ENCODE measurements at regions not wholly inside any gene's neighbourhood (a gene's known extent, or its start where the extent isn't known, plus 50 kb on each side); places are given as distances from the start of the nearest gene placed in this dataset.

DNA sequence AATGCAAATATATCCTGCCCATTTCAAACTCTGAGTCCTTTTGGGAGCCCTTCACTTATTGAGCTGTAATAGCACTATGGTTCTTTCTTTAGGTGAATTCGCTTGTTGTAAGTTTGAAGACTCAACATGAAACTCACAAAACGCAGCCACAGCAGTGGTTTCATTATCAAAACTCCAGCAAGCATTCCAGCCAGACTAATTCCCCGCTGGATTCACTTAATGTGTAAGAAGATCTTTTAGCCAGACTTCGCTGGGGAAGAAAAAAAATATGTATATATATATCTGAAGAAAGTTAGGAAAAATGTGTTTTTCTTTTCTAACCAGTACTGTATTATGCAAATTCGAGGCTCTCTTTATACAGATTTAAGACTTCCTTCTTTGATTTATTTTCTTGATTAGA, 241.1 kb downstream of the WNT5A start:
- peak; percentile 80 for DNase-seq
- no peaks in the 10 kb centered on the region for H3K27me3 ChIP-seq (ENCODE audit: control insufficient read depth, insufficient read depth, low read length)
- H3K36me3 ChIP-seq (ENCODE audit: control insufficient read depth, insufficient read depth, low read length) = no peaks in the 10 kb centered on the region
- peaks cover 2% of the 10 kb centered on the region for H3K9me3 ChIP-seq (replicated peaks; ENCODE audit: control insufficient read depth, low read depth, low read length)
- H3K27ac ChIP-seq (ENCODE audit: low read length) = no peak overlapping the region
- H3K4me3 ChIP-seq (ENCODE audit: low read length) = no peak overlapping the region
- H3K4me1 ChIP-seq (ENCODE audit: control insufficient read depth, insufficient read depth, low read length) = no peaks in the 10 kb centered on the region
- no CpG with 5 or more reads among the region's 5 CpGs for whole genome bisulfite sequencing (ENCODE audit: insufficient coverage)

DNA sequence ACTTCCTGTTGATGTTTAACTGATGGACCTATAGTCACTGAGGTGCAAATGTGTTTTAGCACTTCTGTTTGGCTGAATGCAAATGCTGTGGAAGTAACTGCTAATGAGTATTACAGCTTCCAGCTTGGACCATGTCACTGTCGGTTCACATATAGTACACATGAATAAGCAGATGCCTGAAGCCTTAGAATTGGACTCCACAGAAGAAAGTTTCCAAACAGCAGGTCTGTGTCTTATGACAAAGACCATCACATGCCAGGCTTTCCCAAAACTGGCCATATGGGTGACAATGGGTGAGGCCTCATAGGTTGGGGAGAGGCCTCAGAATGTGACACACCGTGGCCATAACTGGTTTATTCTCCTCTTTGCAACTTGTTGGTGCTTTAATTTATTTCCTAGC, 241.8 kb downstream of the WNT5A start:
- H3K36me3 ChIP-seq (ENCODE audit: control insufficient read depth, insufficient read depth, low read length) = no peaks in the 10 kb centered on the region
- H3K27me3 ChIP-seq (ENCODE audit: control insufficient read depth, insufficient read depth, low read length) = no peaks in the 10 kb centered on the region
- peaks cover 2% of the 10 kb centered on the region for H3K9me3 ChIP-seq (replicated peaks; ENCODE audit: control insufficient read depth, low read depth, low read length)
- DNase-seq = peak; percentile 32
- H3K4me3 ChIP-seq (ENCODE audit: low read length) = no peak overlapping the region
- H3K27ac ChIP-seq (ENCODE audit: low read length) = no peak overlapping the region
- WGBS (ENCODE audit: insufficient coverage) = 57% methylated on average over 1 of the region's 2 CpGs
- H3K4me1 ChIP-seq (ENCODE audit: control insufficient read depth, insufficient read depth, low read length) = no peaks in the 10 kb centered on the region

DNA sequence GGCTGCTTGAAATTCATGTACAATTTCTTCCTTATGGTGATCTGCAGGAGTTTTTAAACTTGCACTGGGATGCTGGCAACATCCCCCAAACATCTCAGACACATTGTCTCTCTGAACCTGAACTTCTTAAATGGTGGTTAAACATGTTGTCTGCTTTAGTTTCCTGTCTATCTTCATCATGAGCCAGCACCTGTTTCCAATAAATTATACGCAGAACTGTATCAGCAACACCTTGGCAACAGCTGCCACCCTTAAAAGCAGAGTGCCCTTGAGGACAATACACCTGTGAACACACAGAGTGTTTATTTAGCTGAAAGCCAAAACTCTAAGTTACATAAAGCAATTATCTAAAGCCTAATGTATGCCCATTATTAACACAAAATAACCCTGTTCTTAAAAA, 242.9 kb downstream of the WNT5A start:
- WGBS (ENCODE audit: insufficient coverage) = 60% methylated on average over 1 of the region's 1 CpG
- H3K27me3 ChIP-seq (ENCODE audit: control insufficient read depth, insufficient read depth, low read length) = no peaks in the 10 kb centered on the region
- H3K4me3 ChIP-seq (ENCODE audit: low read length) = no peak overlapping the region
- H3K27ac ChIP-seq (ENCODE audit: low read length) = no peak overlapping the region
- no peaks in the 10 kb centered on the region for H3K4me1 ChIP-seq (ENCODE audit: control insufficient read depth, insufficient read depth, low read length)
- H3K36me3 ChIP-seq (ENCODE audit: control insufficient read depth, insufficient read depth, low read length) = no peaks in the 10 kb centered on the region
- peak; percentile 5 for DNase-seq
- H3K9me3 ChIP-seq (replicated peaks; ENCODE audit: control insufficient read depth, low read depth, low read length) = no peaks in the 10 kb centered on the region

DNA sequence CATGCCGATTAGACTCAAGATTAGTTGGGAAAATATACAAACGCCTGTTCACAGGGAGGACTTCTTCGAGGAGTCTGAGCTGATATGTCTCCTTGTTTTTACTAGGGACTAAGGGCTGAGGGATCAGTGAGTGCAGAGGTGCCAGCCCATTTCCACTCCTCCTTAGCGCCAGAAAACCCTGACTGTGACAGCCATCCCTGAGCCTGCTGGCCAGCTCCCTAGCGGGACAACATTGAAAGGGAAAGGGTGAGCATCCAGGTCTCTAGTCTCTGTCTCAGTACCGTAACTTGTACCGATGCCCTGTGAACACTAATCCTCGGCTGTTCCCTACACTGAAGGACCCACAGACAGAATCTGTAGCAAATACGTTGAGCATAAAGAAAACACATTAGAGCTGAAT, 243.4 kb downstream of the WNT5A start:
- Histone ChIP-seq H3K9me3 (replicated peaks; ENCODE audit: control insufficient read depth, low read depth, low read length) (no peaks in the 10 kb centered on the region), H3K27ac (ENCODE audit: low read length) (no peak overlapping the region), H3K4me3 (ENCODE audit: low read length) (no peak overlapping the region), H3K36me3 (ENCODE audit: control insufficient read depth, insufficient read depth, low read length) (no peaks in the 10 kb centered on the region), H3K4me1 (ENCODE audit: control insufficient read depth, insufficient read depth, low read length) (no peaks in the 10 kb centered on the region), H3K27me3 (ENCODE audit: control insufficient read depth, insufficient read depth, low read length) (no peaks in the 10 kb centered on the region)
- no peak for DNase-seq
- WGBS (ENCODE audit: insufficient coverage) = 56% methylated on average over 6 of the region's 9 CpGs

DNA sequence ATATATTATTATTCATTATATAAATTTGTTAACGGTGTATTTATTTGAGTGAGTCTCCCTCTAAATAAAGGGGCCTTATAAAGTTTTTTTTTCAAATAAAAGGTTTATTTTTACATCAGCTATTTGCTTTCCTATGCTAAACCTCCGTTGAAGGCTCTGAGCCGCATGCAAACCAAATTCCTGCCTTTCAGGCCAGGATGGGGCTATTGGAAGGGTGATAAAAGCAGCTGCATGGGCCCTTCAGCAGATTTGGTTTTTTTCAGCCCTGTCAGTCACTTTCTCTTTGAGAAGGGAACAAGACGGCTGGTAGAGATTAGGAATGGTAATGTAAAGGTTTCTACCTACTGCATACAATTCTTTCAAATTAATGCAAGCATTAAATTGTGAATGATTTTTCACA, 244.2 kb downstream of the WNT5A start:
- WGBS (ENCODE audit: insufficient coverage) = no CpG with 5 or more reads among the region's 4 CpGs
- Histone ChIP-seq H3K9me3 (replicated peaks; ENCODE audit: control insufficient read depth, low read depth, low read length) (no peaks in the 10 kb centered on the region), H3K4me1 (ENCODE audit: control insufficient read depth, insufficient read depth, low read length) (no peaks in the 10 kb centered on the region), H3K36me3 (ENCODE audit: control insufficient read depth, insufficient read depth, low read length) (no peaks in the 10 kb centered on the region), H3K27ac (ENCODE audit: low read length) (no peak overlapping the region), H3K27me3 (ENCODE audit: control insufficient read depth, insufficient read depth, low read length) (no peaks in the 10 kb centered on the region), H3K4me3 (ENCODE audit: low read length) (no peak overlapping the region)
- DNase-seq = no peak

DNA sequence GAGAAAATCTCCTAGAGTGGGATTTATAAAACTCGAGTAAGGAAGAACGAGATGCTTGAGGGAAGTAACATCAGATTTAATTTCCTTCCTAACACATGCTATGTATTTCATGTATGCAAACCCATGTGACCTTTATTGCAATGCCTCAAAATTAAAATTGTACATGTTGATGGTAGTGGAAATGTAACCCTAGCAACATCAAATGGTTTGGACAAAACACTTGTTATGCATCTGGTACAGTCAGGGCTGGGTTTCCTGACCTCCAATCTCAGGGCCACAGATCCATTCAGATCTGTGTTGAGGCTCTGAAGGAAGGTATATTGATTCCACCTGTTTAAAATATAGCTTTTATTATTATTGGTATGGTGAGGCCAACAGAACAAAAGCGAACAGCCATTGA, 246.0 kb downstream of the WNT5A start:
- Histone ChIP-seq H3K27me3 (ENCODE audit: control insufficient read depth, insufficient read depth, low read length) (no peaks in the 10 kb centered on the region), H3K4me3 (ENCODE audit: low read length) (no peak overlapping the region), H3K4me1 (ENCODE audit: control insufficient read depth, insufficient read depth, low read length) (no peaks in the 10 kb centered on the region), H3K9me3 (replicated peaks; ENCODE audit: control insufficient read depth, low read depth, low read length) (no peaks in the 10 kb centered on the region), H3K36me3 (ENCODE audit: control insufficient read depth, insufficient read depth, low read length) (no peaks in the 10 kb centered on the region), H3K27ac (ENCODE audit: low read length) (no peak overlapping the region)
- 47% methylated on average over 1 of the region's 3 CpGs for WGBS (ENCODE audit: insufficient coverage)
- DNase-seq = no peak

DNA sequence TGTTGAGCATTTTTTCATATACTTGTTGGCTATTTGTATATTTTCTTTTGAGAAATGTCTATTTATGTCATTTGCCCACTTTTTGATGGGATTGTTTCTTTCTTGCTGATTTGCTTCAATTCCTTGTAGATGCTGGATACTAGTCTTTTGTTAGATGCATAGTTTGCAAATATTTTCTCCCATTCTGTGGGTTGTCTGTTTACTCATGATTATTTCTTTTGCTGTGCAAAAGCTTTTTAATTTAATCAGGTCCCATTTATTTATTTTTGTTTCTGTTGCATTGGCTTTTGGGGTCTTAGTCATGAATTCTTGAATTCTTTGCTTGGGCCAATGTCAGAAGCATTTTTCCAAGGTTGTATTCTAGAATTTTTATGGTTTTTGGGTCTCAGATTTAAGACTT, 251.7 kb downstream of the WNT5A start:
- no peaks in the 10 kb centered on the region for H3K4me1 ChIP-seq (ENCODE audit: control insufficient read depth, insufficient read depth, low read length)
- no peak for DNase-seq

DNA sequence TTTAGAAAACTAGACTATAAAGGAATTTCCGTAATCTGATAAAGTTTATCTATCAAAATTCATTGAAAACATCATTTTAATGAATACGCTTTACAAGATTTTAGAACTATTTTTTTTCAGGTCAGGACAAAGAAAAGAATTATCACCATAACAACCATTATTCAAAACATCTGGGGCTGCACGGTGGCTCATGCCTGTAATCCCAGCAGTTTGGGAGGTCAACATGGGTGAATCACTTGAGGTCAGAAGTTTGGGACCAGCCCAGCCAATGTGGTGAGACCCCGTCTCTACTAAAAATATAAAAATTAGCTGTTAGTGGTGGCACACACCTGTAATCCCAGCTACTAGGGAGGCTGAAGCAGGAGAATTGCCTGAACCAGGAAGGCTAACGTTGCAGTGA, 260.4 kb downstream of the WNT5A start:
- Histone ChIP-seq H3K4me1 (ENCODE audit: control insufficient read depth, insufficient read depth, low read length) (no peaks in the 10 kb centered on the region), H3K36me3 (ENCODE audit: control insufficient read depth, insufficient read depth, low read length) (no peaks in the 10 kb centered on the region), H3K27me3 (ENCODE audit: control insufficient read depth, insufficient read depth, low read length) (no peaks in the 10 kb centered on the region), H3K9me3 (replicated peaks; ENCODE audit: control insufficient read depth, low read depth, low read length) (no peaks in the 10 kb centered on the region), H3K4me3 (ENCODE audit: low read length) (no peak overlapping the region), H3K27ac (ENCODE audit: low read length) (no peak overlapping the region)
- no peak for DNase-seq
- no CpG with 5 or more reads among the region's 5 CpGs for WGBS (ENCODE audit: insufficient coverage)

More for the DNA sequence above, 251.7 kb downstream of the WNT5A start:
- Histone ChIP-seq H3K9me3 (replicated peaks; ENCODE audit: control insufficient read depth, low read depth, low read length) (no peaks in the 10 kb centered on the region), H3K36me3 (ENCODE audit: control insufficient read depth, insufficient read depth, low read length) (no peaks in the 10 kb centered on the region), H3K4me3 (ENCODE audit: low read length) (no peak overlapping the region), H3K27me3 (ENCODE audit: control insufficient read depth, insufficient read depth, low read length) (no peaks in the 10 kb centered on the region), H3K27ac (ENCODE audit: low read length) (no peak overlapping the region)

DNA sequence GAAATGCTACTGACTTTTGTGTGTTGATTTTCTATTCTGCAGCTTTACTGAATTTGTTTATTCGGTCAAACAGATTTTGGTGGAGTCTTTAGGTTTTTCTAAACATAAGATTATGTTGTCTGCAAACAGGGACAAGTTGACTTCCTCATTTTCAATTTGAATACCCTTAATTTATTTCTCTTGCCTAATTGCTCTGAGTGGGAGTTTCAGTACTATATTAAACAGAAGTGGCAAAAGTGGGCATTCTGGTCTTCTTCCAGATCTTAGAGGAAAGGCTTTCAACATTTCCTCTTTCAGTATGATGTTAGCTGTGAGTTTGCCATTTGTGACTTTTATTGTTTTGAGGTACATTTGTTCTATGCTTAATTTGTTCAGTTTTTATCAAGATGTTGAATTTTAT, 268.5 kb downstream of the WNT5A start:
- no CpG with 5 or more reads among the region's 1 CpG for WGBS (ENCODE audit: insufficient coverage)
- Histone ChIP-seq H3K4me3 (ENCODE audit: low read length) (no peak overlapping the region), H3K9me3 (replicated peaks; ENCODE audit: control insufficient read depth, low read depth, low read length) (no peaks in the 10 kb centered on the region), H3K27me3 (ENCODE audit: control insufficient read depth, insufficient read depth, low read length) (no peaks in the 10 kb centered on the region), H3K36me3 (ENCODE audit: control insufficient read depth, insufficient read depth, low read length) (no peaks in the 10 kb centered on the region), H3K27ac (ENCODE audit: low read length) (no peak overlapping the region), H3K4me1 (ENCODE audit: control insufficient read depth, insufficient read depth, low read length) (no peaks in the 10 kb centered on the region)
- no peak for DNase-seq

DNA sequence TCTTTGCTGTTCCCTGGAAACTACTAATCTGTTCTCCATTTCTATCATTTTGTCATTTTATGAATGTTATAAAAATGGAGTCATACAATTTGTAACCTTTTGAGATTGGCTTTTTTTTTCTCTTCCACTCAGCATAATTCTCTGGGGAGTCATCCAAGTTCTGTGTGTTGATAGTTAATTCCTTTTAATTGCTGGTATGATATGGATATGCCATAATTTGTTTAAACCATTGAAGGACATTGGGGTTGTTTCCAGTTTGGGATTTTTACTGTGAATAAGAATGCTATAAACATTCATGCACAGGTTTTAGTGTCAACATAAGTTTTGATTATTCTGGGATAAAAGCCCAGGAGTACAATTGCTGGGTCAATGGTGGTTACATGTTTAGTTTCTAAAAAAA, 279.4 kb downstream of the WNT5A start:
- Histone ChIP-seq H3K27me3 (ENCODE audit: control insufficient read depth, insufficient read depth, low read length) (no peaks in the 10 kb centered on the region), H3K27ac (ENCODE audit: low read length) (no peak overlapping the region), H3K36me3 (ENCODE audit: control insufficient read depth, insufficient read depth, low read length) (no peaks in the 10 kb centered on the region), H3K4me3 (ENCODE audit: low read length) (no peak overlapping the region), H3K4me1 (ENCODE audit: control insufficient read depth, insufficient read depth, low read length) (no peaks in the 10 kb centered on the region), H3K9me3 (replicated peaks; ENCODE audit: control insufficient read depth, low read depth, low read length) (no peaks in the 10 kb centered on the region)
- DNase-seq = no peak

DNA sequence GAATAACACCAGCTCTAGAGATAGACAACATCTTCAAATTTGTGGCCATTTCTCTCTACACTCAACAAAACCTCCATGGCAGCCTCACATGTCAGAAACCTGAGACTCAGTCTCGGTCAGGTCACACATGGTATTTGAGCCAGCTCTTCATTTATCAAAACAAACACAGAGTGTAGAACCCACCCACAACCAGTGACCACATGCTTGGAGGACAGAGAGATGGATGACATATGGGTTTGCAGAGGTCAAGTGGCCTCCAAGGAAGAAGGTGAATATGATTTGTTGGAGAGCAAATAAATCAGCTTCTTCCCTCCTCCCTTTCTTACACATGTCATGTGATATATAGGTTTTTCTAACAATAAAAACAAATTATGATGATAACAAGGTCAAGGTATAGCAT, 278.1 kb upstream of the LRTM1 start:
- H3K27ac ChIP-seq (ENCODE audit: low read length) = no peak overlapping the region
- H3K4me3 ChIP-seq (ENCODE audit: low read length) = no peak overlapping the region
- H3K9me3 ChIP-seq (replicated peaks; ENCODE audit: control insufficient read depth, low read depth, low read length) = no peaks in the 10 kb centered on the region
- H3K27me3 ChIP-seq (ENCODE audit: control insufficient read depth, insufficient read depth, low read length) = no peaks in the 10 kb centered on the region
- DNase-seq = no peak
- no peaks in the 10 kb centered on the region for H3K4me1 ChIP-seq (ENCODE audit: control insufficient read depth, insufficient read depth, low read length)
- no peaks in the 10 kb centered on the region for H3K36me3 ChIP-seq (ENCODE audit: control insufficient read depth, insufficient read depth, low read length)
- WGBS (ENCODE audit: insufficient coverage) = no CpG with 5 or more reads among the region's 1 CpG
